ENCODE measurements at regions not wholly inside any gene's neighbourhood (a gene's known extent, or its start where the extent isn't known, plus 50 kb on each side); places are given as distances from the start of the nearest gene placed in this dataset.

DNA sequence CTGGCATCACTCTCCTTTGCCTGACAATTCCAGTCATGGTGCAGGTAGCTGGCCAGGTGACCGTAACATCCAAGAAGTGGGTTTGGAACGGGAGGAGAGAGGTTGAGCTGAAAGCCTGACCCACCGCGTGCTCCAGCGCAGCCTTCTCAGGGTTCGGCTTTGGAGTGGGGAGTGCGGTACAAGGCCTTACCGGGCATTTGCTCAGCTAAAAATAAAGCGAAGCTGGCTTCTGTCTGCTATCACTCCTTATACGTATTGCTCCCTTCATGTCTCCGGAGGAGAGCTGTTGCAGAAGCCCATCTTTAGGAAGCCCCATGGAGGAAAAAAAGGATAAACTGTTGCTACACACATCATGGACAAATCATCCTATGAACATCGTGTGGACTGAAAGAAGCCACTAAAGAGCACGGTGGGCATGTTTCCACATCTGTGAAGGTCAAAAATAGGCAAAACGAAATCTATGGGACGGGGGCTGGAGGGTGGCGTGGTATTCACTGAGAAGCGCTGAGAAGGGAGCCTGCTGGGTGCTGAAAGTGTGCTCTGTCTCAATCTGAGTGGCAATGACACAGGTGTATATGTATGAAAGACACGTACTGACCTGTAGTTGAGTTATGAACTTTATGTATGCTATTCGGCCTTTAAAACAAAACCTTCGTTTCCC, 57.2 kb upstream of the TAB2 start:
- TF ChIP-seq CTCF (conservative IDR thresholded peaks at IDR 0.05; ENCODE audit: low read length) (no peak), EZH2phosphoT487 (IDR thresholded peaks at IDR 0.05; ENCODE audit: borderline replicate concordance) (no peak)
